GM19025 (cell line): ENCODE measurements at regions not wholly inside any gene's neighbourhood (a gene's known extent, or its start where the extent isn't known, plus 50 kb on each side); places are given as distances from the start of the nearest gene placed in this dataset.
A peak's percentile ranks its signal among the peaks of the same experiment; 100 is the strongest.

Experiments
- ATAC-seq: cut with Tn5 transposase; IDR thresholded peaks from one replicate; pipeline ENCODE4 v1.9.1; 2021; ENCODE audit warnings: mild to moderate bottlenecking, low read depth, moderate library complexity; ENCODE audit not compliant: unreplicated experiment

GRCh38 chr3:43210049-43211027 lies 76.0 kb upstream of the SNRK start:
- no peak for ATAC-seq

GRCh38 chr3:43207628-43208085 lies 78.7 kb upstream of the SNRK start:
- ATAC-seq, result peak; percentile 53

GRCh38 chr3:43206632-43207031 lies 79.7 kb upstream of the SNRK start:
- no peak for ATAC-seq

- no peak for ATAC-seq
These were observed 80.2 kb upstream of the SNRK start for GRCh38 chr3:43206105-43206504.

- no peak for ATAC-seq
These were observed 83.3 kb upstream of the SNRK start for GRCh38 chr3:43203022-43203421.

- ATAC-seq, result no peak
These were observed 84.8 kb upstream of the SNRK start for GRCh38 chr3:43201581-43201980.

GRCh38 chr3:43199645-43200306 lies 86.6 kb upstream of the SNRK start:
- no peak for ATAC-seq

GRCh38 chr3:43198791-43199644 lies 87.3 kb upstream of the SNRK start:
- no peak for ATAC-seq

GRCh38 chr3:43198301-43198700 lies 88.0 kb upstream of the SNRK start:
- no peak for ATAC-seq

GRCh38 chr3:43197181-43197580 lies 89.2 kb upstream of the SNRK start:
- ATAC-seq, result no peak

- no peak for ATAC-seq
These were observed 89.6 kb upstream of the SNRK start for GRCh38 chr3:43196721-43197120.

GRCh38 chr3:43195115-43195498 lies 89.2 kb upstream of the POMGNT2 start:
- no peak for ATAC-seq

GRCh38 chr3:43194490-43195114 lies 88.7 kb upstream of the POMGNT2 start:
- ATAC-seq, result no peak

GRCh38 chr3:43194069-43194468 lies 88.2 kb upstream of the POMGNT2 start:
- no peak for ATAC-seq

GRCh38 chr3:43192028-43192427 lies 86.1 kb upstream of the POMGNT2 start:
- ATAC-seq, result no peak

GRCh38 chr3:43191116-43191515 lies 85.2 kb upstream of the POMGNT2 start:
- no peak for ATAC-seq

- no peak for ATAC-seq
These were observed 84.8 kb upstream of the POMGNT2 start for GRCh38 chr3:43190670-43191069.

- ATAC-seq, result no peak
These were observed 82.1 kb upstream of the POMGNT2 start for GRCh38 chr3:43187836-43188479.

GRCh38 chr3:43185983-43186314 lies 80.1 kb upstream of the POMGNT2 start:
- no peak for ATAC-seq
